ENCODE measurements at regions not wholly inside any gene's neighbourhood (a gene's known extent, or its start where the extent isn't known, plus 50 kb on each side); places are given as distances from the start of the nearest gene placed in this dataset.

DNA sequence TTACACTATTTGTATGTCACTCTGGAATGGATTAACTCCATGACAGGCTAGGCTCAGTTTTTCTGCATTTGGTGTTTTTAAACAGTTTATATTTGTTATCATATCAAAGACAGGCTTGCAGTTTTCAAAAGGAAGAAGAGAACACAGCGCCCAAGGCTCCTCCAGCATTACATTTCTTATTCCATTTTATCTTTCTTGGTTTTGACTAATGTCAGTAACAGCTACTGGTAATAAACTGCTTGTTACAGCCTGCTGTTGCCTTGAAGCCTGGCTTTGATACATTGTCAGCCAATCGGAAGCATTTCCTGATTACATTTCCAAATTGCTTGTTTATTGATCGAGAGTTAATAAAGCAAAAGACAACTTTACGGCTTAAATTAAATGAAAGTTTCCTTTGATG is 166.0 kb upstream of the MDFIC start:
- Mint-ChIP-seq H3K9me3 (no peaks in the 10 kb centered on the region), H3K4me3 (no peak overlapping the region), H3K4me1 (peaks cover 9% of the 10 kb centered on the region), H3K27me3 (no peaks in the 10 kb centered on the region), H3K27ac (no peak overlapping the region), H3K36me3 (no peaks in the 10 kb centered on the region)
- no peak for DNase-seq
- CTCF ChIA-PET: no interaction called here

DNA sequence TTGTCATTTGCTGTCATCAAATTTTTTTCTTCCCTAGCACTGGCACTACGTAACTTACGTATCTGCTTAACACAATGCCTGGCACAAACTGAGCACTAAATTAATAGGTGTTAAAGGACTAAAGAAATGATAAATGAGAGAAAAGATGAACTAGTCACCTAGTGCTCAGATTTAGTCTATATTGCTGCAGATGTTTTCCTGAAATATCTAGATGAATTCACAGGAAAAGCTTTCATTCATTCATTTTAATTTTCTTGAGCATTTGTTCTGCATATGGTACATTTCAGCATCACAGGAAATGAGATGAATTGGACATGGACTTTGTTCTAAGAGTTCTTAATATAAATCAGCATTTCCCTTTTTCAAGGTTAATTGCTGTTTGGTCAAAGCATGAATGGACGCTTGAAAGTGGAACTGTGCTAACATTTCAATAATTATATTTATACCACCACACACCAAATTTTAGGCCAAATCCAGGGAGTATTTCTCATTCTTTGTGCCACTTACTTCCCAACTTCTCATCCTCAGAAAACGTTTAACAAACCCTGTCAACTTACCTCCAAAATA is 163.2 kb upstream of the MDFIC start:
- H3K36me3 Mint-ChIP-seq: no peaks in the 10 kb centered on the region
- no peak overlapping the region for H3K4me3 Mint-ChIP-seq
- H3K4me1 Mint-ChIP-seq: no peaks in the 10 kb centered on the region
- H3K27ac Mint-ChIP-seq: no peak overlapping the region
- no peaks in the 10 kb centered on the region for H3K27me3 Mint-ChIP-seq
- no peak for DNase-seq
- CTCF ChIA-PET: no interaction called here
- no peaks in the 10 kb centered on the region for H3K9me3 Mint-ChIP-seq

DNA sequence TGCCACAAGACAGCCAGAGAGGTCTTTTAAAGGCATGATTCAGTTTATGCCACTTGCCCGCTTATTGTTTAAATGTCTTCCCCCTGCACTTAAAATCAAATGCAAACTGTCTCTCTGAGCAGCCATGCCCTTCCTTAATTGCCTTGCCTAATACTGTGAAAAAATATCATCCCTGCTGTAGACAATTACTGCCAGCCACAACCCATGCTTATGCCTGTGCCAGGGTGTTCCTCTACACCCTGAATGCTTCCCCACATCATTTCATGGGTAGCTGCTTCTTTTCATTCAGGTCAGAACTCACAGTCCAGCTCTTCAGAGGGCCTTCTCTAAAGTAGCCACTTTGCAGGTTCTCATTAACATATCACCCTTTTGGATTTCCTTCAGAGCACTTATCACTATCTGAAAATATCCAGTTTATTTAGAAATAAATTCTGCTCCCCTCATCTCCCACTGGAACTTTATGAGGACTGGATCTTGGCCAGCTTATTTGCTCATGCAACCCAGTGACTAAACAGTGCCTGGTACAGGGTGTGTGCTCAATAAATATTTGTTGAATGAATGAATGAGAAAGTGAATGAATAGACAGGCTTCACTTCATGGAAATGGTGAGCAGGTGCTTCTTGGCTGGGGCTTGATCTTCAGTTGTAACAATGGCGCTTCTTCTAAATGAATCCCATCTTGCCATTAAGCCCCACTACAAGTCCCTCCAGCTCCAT is 162.4 kb upstream of the MDFIC start:
- no peaks in the 10 kb centered on the region for H3K36me3 Mint-ChIP-seq
- no peak for DNase-seq
- H3K9me3 Mint-ChIP-seq: no peaks in the 10 kb centered on the region
- no peak overlapping the region for H3K27ac Mint-ChIP-seq
- H3K27me3 Mint-ChIP-seq: no peaks in the 10 kb centered on the region
- H3K4me3 Mint-ChIP-seq: no peak overlapping the region
- CTCF ChIA-PET: interaction anchor here (0.7 kb wide), 1 partner anchor 8 kb away, joined by 3 read pairs; no protein-coding TSS in a partner anchor
- H3K4me1 Mint-ChIP-seq: no peaks in the 10 kb centered on the region

DNA sequence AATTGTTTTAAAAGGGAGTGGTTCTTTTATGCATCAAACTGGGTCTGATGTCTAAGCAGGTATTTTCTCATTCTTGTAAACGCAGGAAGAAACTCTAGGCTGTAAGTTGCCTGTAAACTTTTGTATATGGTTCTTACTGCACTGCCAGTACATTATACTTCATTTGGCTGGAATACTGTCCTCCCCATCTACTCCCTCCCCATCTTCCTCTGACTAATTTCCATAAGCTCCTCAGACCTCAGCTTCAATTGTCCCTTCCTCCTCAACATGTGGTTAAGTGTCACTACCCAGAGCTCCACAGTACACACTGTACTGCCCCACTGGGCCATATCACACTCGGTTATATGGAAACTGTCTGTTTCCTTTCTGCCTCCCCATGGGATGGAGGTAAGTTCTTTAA is 161.4 kb upstream of the MDFIC start:
- H3K9me3 Mint-ChIP-seq: no peaks in the 10 kb centered on the region
- CTCF ChIA-PET: no interaction called here
- H3K27me3 Mint-ChIP-seq: no peaks in the 10 kb centered on the region
- no peak overlapping the region for H3K27ac Mint-ChIP-seq
- H3K4me1 Mint-ChIP-seq: no peaks in the 10 kb centered on the region
- DNase-seq: no peak
- H3K36me3 Mint-ChIP-seq: no peaks in the 10 kb centered on the region
- no peak overlapping the region for H3K4me3 Mint-ChIP-seq

DNA sequence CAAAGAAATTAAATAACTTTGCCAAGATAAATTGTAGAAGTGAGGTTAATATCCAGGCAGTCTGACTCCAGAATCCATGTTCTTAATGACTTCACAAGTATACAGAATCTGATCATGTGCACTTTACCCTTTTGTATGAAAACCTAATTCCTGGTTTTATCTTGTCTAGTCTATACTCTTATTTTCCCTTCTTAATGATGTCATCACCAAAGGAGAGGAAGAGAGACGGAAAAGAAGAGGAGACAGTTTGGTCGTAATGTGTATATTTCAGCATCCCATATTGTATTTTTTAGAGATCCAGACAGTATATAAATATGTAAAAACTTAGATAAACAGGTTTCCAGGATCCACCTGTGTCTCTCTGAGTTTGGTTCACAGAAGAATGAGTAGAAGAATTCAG is 159.9 kb upstream of the MDFIC start:
- no peak for DNase-seq
- H3K36me3 Mint-ChIP-seq: no peaks in the 10 kb centered on the region
- H3K9me3 Mint-ChIP-seq: no peaks in the 10 kb centered on the region
- CTCF ChIA-PET: no interaction called here
- no peak overlapping the region for H3K27ac Mint-ChIP-seq
- H3K4me1 Mint-ChIP-seq: no peaks in the 10 kb centered on the region
- no peaks in the 10 kb centered on the region for H3K27me3 Mint-ChIP-seq
- H3K4me3 Mint-ChIP-seq: no peak overlapping the region

DNA sequence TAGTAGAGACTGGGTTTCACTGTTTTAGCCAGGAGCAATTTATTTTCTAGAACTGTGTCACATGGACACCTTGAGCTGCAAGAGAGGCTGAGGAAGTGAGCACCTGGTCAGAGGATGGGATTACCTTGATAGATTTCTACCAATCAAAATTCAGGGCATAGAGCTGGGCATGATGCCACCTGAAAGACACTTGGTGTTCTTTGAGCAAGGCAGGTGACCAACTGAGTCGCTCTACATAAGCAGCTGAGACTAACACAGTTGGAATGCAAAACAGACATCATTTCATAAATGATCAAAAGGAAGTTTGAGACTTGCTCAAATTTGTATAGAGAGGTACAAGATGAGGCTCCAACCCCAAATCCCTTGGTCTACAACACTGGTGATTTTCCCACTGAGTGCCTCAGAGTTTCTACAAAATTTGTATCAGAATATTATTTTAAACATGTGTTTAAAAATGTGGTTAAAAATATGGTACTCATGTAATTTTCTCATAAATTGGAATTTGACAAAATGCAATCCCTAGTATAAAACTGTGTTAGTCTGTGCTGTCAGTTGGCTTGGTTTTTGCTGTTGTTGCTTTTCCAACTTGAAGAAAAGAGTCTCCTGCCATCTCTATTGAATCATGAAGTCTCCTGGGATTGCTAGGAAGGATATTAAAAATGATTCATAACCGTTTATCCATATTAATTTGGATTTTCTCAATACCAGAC is 156.4 kb upstream of the MDFIC start:
- Mint-ChIP-seq H3K36me3 (no peaks in the 10 kb centered on the region), H3K4me1 (no peaks in the 10 kb centered on the region), H3K9me3 (no peaks in the 10 kb centered on the region), H3K27me3 (no peaks in the 10 kb centered on the region), H3K4me3 (no peak overlapping the region), H3K27ac (no peak overlapping the region)
- CTCF ChIA-PET: no interaction called here
- DNase-seq: no peak

DNA sequence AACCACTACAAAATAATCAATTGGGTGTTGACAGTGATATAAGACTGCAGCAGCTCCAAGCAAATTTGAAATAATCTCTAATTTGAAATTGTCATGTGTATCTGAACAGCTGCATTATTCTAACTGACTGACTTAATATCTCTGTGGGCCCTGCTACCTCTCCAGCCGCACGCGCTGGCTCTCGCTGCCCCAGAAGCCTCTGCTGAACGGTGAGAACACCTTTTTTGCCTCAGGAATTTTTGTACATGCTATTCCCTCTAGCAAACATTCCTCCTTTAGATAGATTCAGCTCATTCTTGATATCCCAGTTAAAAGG is 155.9 kb upstream of the MDFIC start:
- no peaks in the 10 kb centered on the region for H3K27me3 Mint-ChIP-seq
- no peaks in the 10 kb centered on the region for H3K36me3 Mint-ChIP-seq
- no peaks in the 10 kb centered on the region for H3K4me1 Mint-ChIP-seq
- H3K27ac Mint-ChIP-seq: no peak overlapping the region
- CTCF ChIA-PET: no interaction called here
- DNase-seq: no peak
- H3K4me3 Mint-ChIP-seq: no peak overlapping the region
- no peaks in the 10 kb centered on the region for H3K9me3 Mint-ChIP-seq

DNA sequence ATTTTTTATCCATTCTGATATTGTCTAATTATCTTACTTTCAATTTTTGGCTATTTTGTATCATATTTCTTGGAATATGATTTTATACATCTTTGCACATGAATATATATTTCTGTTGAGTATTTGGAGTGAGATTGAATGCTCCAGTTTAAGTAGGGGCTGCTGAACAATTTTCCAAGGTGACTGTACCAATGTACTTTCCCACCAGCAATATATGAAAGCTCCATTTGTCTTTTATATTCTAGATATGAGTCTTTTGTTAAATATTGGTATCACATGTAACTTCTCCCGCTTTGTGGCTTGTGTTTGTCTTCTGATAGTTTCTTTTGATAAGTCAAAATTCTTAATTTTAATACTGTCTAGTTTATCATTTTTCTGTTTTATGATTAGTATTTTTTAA is 144.6 kb upstream of the MDFIC start:
- H3K4me1 Mint-ChIP-seq: no peaks in the 10 kb centered on the region
- DNase-seq: no peak
- CTCF ChIA-PET: no interaction called here
- H3K27me3 Mint-ChIP-seq: peaks cover 7% of the 10 kb centered on the region
- H3K36me3 Mint-ChIP-seq: no peaks in the 10 kb centered on the region
- no peaks in the 10 kb centered on the region for H3K9me3 Mint-ChIP-seq
- H3K4me3 Mint-ChIP-seq: no peak overlapping the region
- H3K27ac Mint-ChIP-seq: no peak overlapping the region

DNA sequence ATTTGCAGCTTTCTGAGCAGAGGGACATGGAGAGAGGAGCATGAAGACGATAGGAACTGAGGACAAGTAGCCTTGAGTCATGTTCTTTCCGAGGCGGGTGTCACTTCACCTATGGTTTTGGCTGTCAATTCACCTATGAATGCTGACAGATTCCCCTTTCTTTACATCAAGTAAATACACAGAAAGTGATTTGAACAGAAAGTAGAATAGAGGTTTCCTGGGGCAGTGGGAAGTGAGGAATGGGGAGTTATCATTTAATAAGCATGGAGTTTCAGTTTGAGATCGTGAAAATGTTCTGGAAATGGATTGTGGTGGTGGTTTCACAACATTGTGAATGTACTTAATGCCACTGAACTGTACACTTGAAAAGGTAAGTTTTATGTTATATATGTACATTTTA is 138.4 kb upstream of the MDFIC start:
- H3K27ac Mint-ChIP-seq: no peak overlapping the region
- no peak for DNase-seq
- CTCF ChIA-PET: no interaction called here
- peaks cover 7% of the 10 kb centered on the region for H3K27me3 Mint-ChIP-seq
- H3K4me1 Mint-ChIP-seq: no peaks in the 10 kb centered on the region
- no peak overlapping the region for H3K4me3 Mint-ChIP-seq
- no peaks in the 10 kb centered on the region for H3K9me3 Mint-ChIP-seq
- H3K36me3 Mint-ChIP-seq: no peaks in the 10 kb centered on the region

DNA sequence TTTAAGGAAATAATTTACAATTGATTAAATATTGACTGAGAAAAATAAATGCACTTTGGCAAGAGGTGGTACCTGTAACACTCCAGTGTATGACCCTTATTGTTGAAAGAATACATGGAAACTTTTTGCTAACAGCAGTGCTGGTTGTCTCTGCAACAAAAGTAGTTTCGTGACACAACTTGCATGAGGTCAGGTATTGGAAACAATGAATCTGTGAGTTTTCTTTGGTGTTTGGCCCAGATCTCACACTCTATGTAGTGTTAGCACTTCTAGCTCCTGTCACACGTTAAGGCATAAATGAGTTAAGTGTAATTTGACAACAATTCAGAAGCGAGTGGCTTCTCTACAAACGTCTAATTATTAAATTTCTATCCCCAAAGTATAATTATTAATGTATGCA is 137.7 kb upstream of the MDFIC start:
- no peak overlapping the region for H3K4me3 Mint-ChIP-seq
- peaks cover 7% of the 10 kb centered on the region for H3K27me3 Mint-ChIP-seq
- no peaks in the 10 kb centered on the region for H3K36me3 Mint-ChIP-seq
- no peak overlapping the region for H3K27ac Mint-ChIP-seq
- H3K9me3 Mint-ChIP-seq: no peaks in the 10 kb centered on the region
- peaks cover 1% of the 10 kb centered on the region for H3K4me1 Mint-ChIP-seq
- CTCF ChIA-PET: no interaction called here
- no peak for DNase-seq

DNA sequence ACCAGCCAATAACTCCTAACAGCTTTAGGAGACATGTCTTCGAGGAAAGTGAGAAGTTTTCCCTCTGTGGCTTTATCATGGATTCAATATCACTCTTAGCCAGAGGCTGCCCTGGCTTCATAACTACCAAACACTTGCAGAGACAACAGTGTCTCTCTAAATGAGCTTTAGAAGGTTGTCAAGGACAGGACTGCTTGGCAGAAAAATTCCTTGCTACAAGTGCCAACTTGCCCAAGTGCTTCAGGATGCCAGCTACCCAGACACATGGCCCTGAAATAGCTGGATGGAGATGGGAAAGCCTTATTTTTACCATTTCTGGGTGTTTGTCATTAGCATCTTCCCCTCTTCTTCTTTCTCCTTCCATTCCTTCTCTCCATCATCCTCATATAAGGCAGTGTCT is 137.1 kb upstream of the MDFIC start:
- H3K4me3 Mint-ChIP-seq: no peak overlapping the region
- CTCF ChIA-PET: no interaction called here
- H3K9me3 Mint-ChIP-seq: no peaks in the 10 kb centered on the region
- peaks cover 3% of the 10 kb centered on the region for H3K4me1 Mint-ChIP-seq
- no peak for DNase-seq
- no peaks in the 10 kb centered on the region for H3K36me3 Mint-ChIP-seq
- no peak overlapping the region for H3K27ac Mint-ChIP-seq
- peaks cover 7% of the 10 kb centered on the region for H3K27me3 Mint-ChIP-seq

DNA sequence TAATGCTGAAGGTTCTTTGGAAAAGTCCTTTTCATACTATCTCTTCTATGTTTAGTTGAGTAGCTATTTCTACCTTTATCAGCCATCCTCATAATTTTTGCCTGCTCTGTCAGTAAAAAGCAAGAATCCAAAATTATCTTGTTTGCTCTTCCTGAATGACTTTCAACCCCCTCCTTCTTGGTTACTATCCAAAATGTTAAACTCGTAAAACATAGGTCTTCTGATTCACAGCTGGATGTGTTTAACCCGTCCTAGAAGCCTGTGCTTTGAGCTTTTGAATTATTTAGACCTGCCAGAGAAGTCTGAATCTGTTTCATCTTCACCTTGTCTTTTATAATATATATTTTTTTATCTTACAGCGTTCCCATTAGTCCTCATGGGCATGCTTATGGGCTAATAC is 136.4 kb upstream of the MDFIC start:
- H3K27ac Mint-ChIP-seq: no peak overlapping the region

DNA sequence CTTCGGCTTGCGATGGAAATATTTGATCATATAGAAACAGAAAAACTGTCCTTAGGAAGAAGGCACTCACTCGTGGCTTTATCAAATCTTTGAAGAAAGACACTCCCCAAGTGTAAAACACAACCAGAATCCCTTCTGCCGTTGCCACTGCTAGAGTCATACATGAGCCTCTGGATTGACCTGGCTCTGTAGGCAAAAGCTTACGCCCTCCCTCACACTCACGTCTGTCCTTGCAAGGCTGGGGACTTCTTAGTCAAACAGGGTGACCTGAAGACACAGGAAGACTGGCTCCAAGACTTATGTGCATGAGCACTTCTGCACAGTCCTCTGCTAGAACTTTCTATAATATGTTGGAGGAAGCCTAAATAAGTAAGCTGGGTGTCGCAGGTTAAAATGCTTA is 135.4 kb upstream of the MDFIC start:
- Mint-ChIP-seq H3K36me3 (no peaks in the 10 kb centered on the region), H3K27ac (no peak overlapping the region), H3K4me3 (no peak overlapping the region), H3K4me1 (peaks cover 3% of the 10 kb centered on the region), H3K9me3 (no peaks in the 10 kb centered on the region), H3K27me3 (no peaks in the 10 kb centered on the region)
- CTCF ChIA-PET: no interaction called here
- no peak for DNase-seq

More for the DNA sequence above, 136.4 kb upstream of the MDFIC start:
- no peak for DNase-seq
- no peak overlapping the region for H3K4me3 Mint-ChIP-seq
- H3K27me3 Mint-ChIP-seq: peaks cover 7% of the 10 kb centered on the region
- no peaks in the 10 kb centered on the region for H3K9me3 Mint-ChIP-seq
- CTCF ChIA-PET: no interaction called here
- peaks cover 3% of the 10 kb centered on the region for H3K4me1 Mint-ChIP-seq
- no peaks in the 10 kb centered on the region for H3K36me3 Mint-ChIP-seq

DNA sequence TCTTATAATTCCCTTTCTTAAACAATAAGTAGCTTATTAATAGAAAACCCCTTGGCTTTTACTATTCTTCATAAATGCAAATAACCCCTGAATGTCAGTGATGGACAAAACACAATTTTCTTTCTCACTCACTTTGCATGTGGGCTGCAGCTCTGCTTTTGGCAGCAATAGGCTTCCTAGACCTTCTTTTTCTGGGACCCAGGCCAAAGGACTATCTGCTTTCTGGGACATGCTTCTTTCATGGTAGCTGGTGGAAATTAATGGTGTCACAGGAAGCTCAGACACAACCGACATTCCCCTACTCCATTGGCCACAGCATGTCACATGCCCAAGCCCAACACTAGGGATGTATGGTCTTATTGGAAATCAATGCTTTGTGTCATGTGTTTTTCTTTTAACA is 134.3 kb upstream of the MDFIC start:
- no peaks in the 10 kb centered on the region for H3K9me3 Mint-ChIP-seq
- CTCF ChIA-PET: no interaction called here
- DNase-seq: no peak
- no peaks in the 10 kb centered on the region for H3K27me3 Mint-ChIP-seq
- no peak overlapping the region for H3K27ac Mint-ChIP-seq
- H3K36me3 Mint-ChIP-seq: no peaks in the 10 kb centered on the region
- no peak overlapping the region for H3K4me3 Mint-ChIP-seq
- H3K4me1 Mint-ChIP-seq: peaks cover 3% of the 10 kb centered on the region

DNA sequence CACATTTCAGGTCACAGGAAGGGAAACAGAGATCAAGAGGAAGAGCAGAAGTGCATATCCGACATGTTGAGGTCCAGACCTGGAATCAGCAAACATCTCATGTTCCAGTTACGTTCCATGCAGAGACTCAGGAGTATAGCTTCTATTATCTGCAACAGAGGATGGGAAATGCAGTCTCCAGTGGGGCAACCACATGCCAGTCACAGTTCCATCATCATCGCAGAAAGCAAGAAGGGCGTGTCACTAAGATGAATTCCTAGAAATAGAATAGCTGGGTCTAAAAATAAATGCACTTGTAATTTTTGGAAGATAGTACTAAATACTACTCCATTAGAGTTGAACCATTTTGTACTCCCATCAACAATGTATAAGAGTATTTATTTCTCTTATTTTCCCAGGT is 133.2 kb upstream of the MDFIC start:
- Mint-ChIP-seq H3K4me1 (peaks cover 3% of the 10 kb centered on the region), H3K27me3 (no peaks in the 10 kb centered on the region), H3K9me3 (no peaks in the 10 kb centered on the region), H3K36me3 (no peaks in the 10 kb centered on the region), H3K4me3 (no peak overlapping the region), H3K27ac (no peak overlapping the region)
- CTCF ChIA-PET: interaction anchor here (0.5 kb wide), 1 partner anchor 536 kb away, joined by 3 read pairs; no protein-coding TSS in a partner anchor
- DNase-seq: no peak

Measured in activated naive CD4-positive, alpha-beta T cell treated with anti-CD3 and anti-CD28 coated beads, Interleukin-2, amount 10 ng/mL, durations not matched to agents 7 days and 5 days (primary cell).